Activated CD8-positive, alpha-beta memory T cell treated with anti-CD3 and anti-CD28 coated beads, Interleukin-2, amount 50 U/mL, for 4 hours (primary cell): ENCODE measurements at regions not wholly inside any gene's neighbourhood (a gene's known extent, or its start where the extent isn't known, plus 50 kb on each side); places are given as distances from the start of the nearest gene placed in this dataset.
"Not testable (repeated sequence)": the region's sequence is repeated elsewhere in the genome, so short reads cannot be mapped to it uniquely, and the experiment has no call there.

ENCODE experiments used
- DNase-seq: peaks from one replicate; pipeline ENCODE4 v3.0.0-alpha.2; 2020

DNA sequence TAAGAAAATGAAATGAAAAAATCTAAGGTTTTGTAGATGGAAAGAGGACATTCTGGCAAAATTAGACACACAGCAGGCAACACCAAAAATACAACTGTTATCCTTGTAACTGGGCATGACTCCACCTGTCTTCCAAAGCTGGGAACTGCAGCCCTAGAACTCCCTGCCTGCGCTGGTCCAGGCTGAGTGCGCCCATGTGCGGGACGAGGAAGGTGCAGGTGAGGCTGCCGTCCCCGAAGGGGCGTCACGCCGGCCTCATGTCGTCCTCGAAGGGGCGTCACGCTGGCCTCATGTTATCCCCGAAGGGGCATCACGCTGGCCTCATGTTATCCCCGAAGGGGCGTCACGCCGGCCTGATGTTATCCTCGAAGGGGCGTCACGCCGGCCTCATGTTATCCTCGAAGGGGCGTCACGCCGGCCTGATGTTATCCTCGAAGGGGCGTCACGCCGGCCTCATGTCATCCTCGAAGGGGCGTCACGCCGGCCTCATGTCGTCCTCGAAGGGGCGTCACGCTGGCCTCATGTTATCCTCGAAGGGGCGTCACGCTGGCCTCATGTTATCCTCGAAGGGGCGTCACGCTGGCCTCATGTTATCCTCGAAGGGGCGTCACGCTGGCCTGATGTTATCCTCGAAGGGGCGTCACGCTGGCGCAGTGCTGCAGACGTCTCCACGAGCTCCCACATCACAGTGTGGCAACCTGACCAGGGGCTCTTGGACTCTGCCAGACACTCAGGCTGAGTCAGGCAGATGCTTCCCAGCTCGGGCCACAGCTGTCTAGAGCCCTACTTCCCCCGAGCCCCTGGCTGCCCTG lies 100.3 kb upstream of the SALL3 start:
- not testable (repeated sequence) for DNase-seq

GRCh38 chr18:78882585-78882984 lies 97.0 kb upstream of the SALL3 start:
- DNase-seq: no peak

- no peak for DNase-seq
These were observed 96.1 kb upstream of the SALL3 start for GRCh38 chr18:78883501-78883900.

DNA sequence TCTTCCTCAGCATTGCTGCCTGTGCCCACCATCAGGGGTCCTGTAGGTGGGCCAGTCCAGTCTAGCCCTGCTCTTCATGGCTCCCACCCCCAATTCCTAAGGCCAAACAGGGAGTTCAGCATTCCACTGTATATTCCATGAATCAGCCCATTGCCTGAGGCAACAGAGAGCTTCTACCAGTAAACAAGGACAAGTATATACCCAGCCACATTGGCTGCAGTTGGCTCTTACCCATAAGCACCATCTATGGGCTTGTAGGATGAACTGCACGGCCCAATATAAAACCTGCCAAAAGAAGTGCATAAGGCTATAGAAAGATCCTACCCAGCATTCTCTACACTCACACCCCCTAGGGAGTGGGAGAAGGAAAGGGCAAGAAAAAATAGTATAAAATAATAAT lies 95.1 kb upstream of the SALL3 start:
- DNase-seq: no peak

DNA sequence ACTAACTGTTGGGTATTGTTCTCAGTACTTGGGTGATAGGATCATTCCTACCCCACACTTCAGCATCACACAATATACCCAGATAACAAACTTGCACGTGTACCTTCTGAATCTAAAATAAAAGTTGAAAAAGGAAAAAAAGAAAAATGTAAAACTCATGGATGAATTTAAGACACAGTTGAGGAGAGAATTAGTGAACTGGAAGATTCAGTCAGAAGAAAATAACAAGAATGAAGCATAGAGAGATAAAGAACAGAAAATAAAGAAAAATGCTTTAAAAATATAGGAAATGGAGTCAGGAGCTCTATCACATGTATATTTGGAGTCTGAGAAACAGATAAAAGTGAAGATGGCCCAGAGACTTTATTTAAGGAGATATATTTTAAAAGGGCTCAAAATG lies 90.4 kb upstream of the SALL3 start:
- no peak for DNase-seq

- no peak for DNase-seq
These were observed 89.2 kb upstream of the SALL3 start for GRCh38 chr18:78890388-78890787.

DNA sequence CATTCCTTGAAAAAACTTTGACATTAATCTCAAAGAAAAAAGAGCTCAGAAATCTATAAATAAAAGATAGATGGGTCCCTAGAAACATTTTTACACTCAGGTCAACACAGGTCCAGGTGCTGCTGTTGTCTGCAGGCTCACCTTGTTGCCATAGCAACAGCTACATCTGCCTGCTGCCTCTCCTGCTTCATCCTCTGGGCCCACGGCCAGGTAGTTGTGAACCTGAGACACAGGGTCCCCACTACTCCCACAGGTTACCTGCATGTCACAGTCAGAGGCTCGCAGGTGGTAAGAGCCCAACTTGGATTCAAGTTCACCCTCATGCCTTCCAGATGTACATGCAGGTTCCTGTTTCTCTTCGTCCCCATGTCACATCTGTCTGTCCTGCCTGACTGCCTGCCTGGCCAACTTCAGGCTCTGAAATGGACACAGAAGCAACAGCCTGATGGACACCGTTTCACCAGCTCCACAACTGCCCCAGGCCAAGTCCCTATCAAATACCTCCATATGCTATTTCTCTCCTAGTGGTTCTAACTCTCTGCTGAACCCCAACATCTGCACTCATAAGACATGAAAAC lies 88.3 kb upstream of the SALL3 start:
- no peak for DNase-seq

GRCh38 chr18:78892177-78892576 lies 87.4 kb upstream of the SALL3 start:
- DNase-seq: no peak

GRCh38 chr18:78892721-78893120 lies 86.9 kb upstream of the SALL3 start:
- no peak for DNase-seq

- no peak for DNase-seq
These were observed 86.2 kb upstream of the SALL3 start for GRCh38 chr18:78893281-78894032.

DNA sequence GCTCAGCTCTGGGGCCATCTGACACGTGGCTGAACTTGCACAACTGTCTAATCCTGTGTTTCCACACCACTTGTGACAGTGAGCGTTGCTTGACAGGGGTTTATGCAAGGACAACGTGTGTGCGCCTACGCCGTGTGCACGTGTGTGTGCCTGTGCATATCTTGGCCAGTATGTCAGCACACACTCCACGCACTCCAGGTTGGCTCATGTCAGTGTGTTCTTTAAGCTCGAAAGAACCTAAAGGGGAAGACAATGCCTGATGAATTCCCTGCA lies 85.6 kb upstream of the SALL3 start:
- no peak for DNase-seq

DNA sequence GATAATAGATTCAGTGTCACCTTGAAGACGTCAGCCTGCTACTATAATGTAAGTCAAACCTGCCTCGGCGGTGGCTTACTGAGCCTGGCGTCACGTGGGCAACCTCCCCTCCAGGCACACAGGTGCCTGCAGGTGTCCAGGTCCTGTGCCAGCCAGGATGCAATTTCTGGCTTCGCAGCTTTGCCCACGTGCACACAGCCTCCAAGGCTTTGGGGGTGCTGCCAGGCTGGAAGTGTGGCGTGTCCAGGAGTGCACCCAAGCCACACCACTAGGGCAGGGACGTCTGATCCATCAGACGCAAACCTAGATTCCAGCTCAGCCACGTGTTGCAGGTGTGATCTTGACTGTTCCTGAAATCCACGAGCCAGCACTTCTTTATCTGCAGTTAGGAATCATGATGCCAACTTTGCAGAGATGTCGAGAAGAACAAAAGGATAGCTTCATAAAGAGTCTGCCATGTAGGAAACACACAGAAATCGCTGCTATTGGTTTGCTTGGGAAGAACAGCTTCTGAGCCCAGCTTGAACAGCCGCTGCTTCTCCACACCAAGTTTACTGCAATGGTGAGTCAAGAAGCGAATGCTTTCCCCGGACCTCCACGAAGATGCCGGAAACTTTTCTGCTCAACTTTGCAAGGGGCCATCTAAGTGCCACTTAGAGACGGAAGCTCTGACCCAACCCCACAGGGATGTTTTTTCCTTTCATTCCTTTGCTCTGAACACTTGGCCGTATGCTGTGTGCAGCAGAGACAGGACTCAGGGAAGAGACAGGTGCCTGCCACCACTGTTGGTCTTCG lies 84.2 kb upstream of the SALL3 start:
- no peak for DNase-seq

GRCh38 chr18:78896111-78896905 lies 83.3 kb upstream of the SALL3 start:
- DNase-seq: no peak

- DNase-seq: no peak
These were observed 81.6 kb upstream of the SALL3 start for GRCh38 chr18:78898066-78898465.

- DNase-seq: no peak
These were observed 81.0 kb upstream of the SALL3 start for GRCh38 chr18:78898635-78899034.

- no peak for DNase-seq
These were observed 80.4 kb upstream of the SALL3 start for GRCh38 chr18:78899241-78899640.

DNA sequence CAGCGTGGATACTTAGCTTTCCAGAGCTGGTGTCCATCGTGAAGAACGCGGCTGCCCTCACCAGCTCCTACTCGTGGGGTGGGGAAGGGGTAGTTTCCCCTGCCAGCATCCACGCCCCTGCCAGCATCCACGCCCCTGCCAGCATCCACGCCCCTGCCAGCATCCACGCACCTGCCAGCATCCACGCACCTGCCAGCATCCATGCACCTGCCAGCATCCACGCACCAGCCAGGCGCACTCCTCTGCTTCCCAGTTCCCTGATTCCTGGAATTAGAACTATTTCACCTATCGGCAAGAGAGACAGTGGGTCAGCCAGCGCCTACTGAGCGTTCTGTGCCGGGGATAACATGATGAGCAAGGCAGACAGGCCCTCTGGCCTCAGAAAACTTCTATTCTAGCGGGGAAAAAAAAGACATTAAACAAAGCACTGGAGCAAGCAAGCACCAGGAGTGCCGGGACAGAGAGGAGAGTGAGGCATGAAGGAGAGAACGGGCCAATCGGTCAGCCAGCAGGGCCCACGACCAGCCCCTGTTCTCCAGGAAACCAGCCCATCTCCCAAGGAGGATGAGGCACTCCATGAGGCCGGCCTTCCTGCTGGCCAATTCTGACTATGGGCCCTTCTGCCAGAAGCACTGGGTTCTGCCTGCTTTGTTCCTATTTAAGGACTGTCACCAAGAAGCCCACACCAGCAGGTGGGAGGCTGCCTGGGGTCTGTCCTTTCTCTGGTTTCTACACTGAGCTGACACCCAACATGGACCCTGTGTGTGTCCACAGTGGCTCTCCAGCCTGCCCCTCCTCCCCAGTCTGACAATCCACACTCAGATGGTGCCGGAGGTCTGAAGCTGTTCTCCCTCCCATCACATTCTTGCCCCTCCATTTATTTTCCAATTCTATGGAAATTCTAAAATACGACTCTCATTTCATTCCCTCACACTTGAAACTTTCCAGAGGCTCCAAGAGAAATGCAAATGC lies 78.4 kb upstream of the SALL3 start:
- no peak for DNase-seq

GRCh38 chr18:78901923-78902794 lies 77.5 kb upstream of the SALL3 start:
- DNase-seq: no peak

DNA sequence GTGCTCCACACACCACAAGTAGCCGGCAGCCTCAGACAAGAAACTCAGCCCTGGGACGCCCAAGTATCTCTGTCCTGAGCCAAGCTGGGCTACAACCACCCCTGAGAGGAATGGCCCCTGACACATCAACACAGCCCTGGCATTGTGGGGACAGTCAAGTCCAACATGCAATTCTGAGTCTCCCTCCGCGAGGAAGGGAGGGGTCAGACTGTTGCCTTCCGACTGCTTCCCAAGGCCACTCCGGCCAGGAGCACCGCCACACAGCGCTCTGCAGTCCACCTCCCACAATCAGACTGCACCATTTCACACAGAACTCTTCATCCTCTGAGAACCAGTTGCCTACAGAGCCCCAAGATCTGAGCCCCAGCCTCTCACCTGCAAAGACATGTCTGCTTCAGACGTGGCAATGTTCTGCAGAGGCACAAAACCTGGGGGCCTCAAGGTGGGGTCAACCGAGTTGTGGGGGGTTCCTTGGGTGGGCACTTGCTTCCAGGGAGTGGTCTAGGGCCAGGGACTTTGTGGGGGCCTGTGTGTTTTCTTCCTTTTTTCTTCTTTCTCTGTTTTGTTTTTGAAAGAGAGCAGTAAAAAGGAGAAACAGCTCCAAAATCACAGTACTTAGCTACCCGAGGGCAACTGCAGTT lies 76.7 kb upstream of the SALL3 start:
- no peak for DNase-seq
